Body of pancreas (tissue), 4 donors: ENCODE measurements at regions not wholly inside any gene's neighbourhood (a gene's known extent, or its start where the extent isn't known, plus 50 kb on each side); places are given as distances from the start of the nearest gene placed in this dataset.

Source experiments
- CTCF ChIP-seq, 7 experiments: fragments of 450-650 bp in 4 of 7; fragments of 200-600 bp in 3 of 7; sonication (generic) in 3 of 7; IDR thresholded peaks; one replicate each; pipeline ENCODE4 v1.5.1; 2016 to 2019; ENCODE audit warnings: antibody characterized with exemption in 7 of 7
- POLR2A ChIP-seq, 3 donors: fragments of 450-650 bp; IDR thresholded peaks; one replicate each; pipeline ENCODE4 v1.6.1; 2016; ENCODE audit warnings: antibody characterized with exemption in 3 of 3, mild to moderate bottlenecking in 2 of 3

GRCh38 chr15:39235084-39235795 is 345.6 kb upstream of the THBS1 start:
- no peak for TF ChIP-seq CTCF (IDR thresholded peaks at IDR 0.05)
- no peak for TF ChIP-seq POLR2A (IDR thresholded peaks at IDR 0.05)
